ENCODE measurements at regions not wholly inside any gene's neighbourhood (a gene's known extent, or its start where the extent isn't known, plus 50 kb on each side); places are given as distances from the start of the nearest gene placed in this dataset.
"Not testable (repeated sequence)": the region's sequence is repeated elsewhere in the genome, so short reads cannot be mapped to it uniquely, and the experiment has no call there.

DNA sequence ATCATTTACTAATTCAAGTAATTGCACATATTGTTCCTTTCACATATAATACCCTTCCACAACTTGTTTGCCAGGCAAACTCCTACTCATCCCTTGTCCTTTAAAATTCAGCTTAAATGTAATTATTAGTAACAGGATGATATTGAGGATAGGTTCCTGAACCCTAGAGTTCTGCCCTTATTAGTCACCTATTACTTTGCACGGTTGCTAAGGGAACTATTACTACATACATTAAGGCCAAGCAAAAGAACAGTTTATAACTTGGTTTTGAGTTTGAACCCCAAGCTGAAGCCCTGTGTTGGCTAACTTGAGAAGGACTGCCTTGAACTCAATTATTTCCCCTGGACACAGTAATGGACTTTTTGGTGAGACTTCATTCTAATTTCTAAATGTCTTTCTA lies 529.7 kb downstream of the IGSF11 start:
- DNase-seq = no peak

DNA sequence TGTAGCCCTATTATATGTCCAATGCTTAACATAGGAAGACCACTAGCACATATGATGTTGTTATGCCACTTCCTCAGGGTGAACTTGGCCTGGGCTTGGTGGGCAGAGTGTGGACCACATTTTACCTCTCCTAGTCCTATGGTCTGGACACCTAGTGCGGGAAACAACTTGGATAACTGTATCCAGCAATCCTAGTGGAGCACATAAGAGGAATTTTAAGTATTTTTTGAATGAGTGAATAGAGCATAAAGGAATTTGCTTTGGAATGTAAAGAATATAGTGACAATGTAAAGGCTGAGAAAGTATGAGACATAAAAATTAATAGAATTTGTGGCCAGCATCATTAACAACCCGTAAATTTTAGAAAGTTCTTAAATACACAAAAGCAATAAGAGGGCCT lies 528.9 kb downstream of the IGSF11 start:
- no peak for DNase-seq

DNA sequence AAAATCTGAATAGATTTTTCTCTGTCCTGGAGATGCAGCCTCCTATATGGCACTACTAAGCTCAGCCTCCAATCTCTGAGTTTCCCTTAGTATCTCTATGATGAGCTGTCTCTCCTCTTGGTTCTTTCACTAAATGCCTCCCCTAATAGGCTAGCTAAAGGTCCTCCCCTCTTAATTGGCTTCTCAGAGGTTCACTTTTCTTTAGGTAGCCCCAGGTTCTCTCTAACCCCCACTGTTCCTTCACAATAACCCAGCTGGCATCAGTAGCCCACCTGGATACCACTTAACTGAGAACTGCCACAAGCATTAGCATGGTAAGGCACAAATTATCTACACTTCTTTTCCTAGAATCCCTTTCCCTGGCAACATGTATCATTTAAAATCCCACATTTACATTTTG lies 523.2 kb downstream of the IGSF11 start:
- no peak for DNase-seq

DNA sequence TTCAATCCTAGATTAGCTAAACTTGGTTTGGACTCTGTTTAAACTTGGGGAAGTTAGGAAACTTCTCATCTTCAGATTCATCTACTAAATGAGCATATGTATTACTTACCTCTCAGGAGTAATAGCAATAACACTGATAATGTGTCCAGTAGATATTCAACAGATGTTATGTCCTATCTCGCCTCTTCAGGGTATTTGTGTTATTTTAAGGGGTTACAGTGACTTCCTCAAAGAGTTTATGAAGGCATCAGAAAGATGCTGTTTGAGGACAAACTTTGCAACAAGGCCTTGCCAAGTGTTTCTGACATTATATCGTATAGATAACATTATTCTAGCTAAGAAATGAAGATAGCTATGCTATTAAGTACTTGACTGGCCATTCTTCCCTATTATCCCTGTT lies 522.3 kb downstream of the IGSF11 start:
- DNase-seq = no peak

DNA sequence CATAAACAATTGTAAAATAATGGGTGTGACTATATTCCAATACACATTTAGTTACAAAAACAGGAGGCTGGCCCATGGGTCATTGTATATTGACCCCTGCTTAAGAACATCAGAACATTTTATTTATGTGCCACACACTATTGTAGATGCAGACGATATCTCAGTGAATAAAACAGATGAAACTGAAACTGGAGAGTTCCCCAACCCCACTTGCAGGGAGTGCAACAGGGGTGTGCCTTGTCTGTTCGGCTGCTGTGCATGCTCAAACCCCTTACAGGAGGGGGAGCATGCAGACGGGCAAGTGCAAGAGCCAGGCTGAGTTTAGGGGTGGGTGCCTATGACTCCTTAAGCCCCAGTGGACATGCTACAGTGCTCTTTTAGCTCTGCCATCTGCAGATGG lies 509.6 kb downstream of the IGSF11 start:
- no peak for DNase-seq

DNA sequence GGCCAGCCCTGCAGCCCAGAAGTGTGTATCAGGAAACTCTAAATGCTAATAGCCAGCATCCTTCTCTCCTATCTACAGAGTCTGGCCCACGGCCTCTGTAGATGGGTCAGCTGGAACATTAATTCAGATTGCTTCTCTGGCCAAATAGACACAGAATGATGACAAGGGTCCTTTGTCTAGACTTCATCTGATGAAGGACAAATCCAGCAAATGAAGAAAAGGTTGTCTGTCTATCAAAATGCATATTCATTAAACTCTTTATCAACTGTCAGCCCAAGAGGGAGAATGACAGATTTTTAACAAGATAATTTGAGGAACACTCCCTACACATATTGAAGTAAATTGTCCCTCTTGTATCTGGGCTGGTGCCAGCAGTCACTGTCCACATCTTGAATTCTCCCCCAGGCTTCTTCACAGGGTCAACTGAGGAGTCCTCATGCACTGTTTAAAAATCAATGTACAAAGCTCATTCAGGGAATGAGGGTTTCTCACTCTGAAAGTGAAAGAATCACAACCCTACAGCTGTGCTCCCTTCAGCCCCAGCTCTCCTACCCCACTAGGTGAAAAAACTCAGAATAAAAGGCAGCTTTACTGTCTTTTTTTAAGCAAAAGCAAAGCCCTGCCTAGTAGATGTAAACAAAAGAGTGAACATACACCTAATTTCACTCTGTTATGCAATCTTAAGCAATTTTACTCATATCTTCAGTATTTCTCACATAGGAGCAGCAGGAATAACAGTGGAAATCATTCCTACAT lies 507.7 kb downstream of the IGSF11 start:
- DNase-seq = no peak

DNA sequence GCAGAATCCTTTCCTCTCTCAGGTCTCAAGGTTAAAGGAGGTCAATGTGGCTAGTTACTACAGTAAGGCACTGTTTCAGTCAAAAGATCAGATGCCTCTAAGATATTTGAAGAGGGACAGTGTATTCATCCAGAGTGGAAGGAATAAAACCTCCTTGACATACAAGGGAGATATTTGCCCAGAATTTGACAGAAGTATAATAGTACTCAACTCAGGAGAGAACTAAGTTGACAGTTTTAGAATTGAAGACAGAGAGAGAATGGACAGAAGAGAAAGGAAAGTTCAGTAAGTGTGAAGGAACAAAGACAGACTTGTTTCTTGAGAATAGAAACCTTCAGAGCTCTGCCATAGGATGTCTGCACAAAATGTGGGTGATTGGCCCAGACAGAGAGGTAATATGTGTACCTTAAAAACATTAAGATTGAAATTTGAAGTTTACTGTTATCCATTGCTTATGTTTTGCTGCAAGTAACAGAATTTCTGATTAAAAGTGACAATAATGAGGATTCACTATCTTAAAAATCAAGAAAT lies 507.1 kb downstream of the IGSF11 start:
- DNase-seq = no peak

DNA sequence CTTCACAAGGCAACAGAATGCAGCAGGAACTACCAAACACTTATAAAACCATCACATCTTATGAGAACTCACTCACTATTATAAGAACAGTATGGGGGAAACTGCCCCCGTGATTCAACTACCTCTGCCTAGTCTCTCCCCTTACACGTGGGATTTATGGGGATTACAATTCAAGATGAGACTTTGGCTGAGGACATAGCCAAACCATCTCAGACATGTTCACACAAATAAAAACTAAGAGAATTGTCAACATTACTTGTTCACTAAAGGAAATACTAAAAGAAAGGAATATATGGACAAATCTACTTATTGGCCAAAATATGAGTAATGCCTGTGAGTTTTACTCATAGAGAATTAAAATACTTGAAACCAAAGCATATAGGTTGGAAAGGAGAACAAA lies 505.1 kb downstream of the IGSF11 start:
- no peak for DNase-seq

DNA sequence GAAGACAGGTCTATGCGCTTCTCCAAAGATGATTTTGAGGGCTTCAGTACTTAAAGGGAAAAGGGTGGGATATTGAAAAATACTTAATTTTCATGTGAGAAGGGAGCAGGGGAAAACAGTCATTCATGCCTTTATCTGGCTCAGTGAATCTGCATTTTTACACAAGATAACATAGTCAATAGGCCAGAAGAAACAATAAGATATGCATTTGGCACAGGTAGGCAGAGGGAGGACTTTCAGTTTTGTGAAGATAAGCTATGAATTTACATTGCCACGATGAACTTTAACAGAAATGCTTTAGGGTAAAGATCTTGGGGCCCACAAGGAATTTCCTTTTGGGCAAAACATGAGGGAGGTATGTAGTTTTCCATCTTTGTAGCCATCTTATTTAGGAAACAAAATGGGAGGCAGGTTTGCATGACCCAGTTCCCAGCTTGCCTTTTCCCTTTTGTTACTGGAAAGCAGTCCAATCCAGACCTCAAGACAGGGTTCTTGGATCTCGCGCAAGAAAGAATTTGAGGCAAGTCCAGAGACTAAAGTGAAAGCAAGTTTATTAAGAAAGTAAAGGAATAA lies 504.2 kb downstream of the IGSF11 start:
- no peak for DNase-seq

DNA sequence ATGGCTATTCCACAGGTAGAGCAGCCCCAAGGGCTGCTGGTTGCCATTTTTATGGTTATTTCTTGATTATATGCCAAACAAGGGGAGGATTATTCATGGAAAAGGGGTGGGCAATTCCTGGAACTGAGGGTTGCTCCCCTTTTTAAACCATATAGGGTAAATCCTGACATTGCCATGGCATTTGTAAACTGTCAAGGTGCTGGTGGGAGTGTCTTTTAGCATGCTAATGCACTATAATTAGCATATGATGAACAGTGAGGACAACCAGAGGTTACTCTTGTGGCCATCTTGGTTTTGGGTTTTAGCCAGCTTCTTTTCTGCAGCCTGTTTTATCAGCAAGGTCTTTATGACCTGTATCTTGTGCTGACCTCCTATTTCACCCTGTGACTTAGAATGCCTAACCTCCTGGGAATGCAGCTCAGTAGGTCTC lies 503.7 kb downstream of the IGSF11 start:
- not testable (repeated sequence) for DNase-seq

DNA sequence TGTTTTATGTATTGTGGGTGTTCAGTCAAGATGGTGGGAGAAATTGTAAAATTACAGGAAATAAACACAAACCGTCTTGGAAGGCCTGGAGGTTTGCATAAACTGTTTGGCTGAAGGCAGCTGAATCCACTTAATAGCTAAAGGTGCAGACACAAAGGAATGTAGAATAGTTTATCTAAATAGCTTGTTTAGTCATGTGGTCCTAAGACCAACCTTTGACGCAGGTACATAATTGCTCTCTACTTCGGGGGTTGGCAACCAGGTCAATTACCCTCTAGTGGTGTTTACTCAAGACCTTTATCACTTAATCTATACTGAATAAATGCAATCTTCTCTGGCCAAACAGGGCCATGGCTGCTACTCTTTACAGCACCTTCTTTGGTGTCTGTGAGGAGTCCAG lies 502.8 kb downstream of the IGSF11 start:
- DNase-seq = no peak

DNA sequence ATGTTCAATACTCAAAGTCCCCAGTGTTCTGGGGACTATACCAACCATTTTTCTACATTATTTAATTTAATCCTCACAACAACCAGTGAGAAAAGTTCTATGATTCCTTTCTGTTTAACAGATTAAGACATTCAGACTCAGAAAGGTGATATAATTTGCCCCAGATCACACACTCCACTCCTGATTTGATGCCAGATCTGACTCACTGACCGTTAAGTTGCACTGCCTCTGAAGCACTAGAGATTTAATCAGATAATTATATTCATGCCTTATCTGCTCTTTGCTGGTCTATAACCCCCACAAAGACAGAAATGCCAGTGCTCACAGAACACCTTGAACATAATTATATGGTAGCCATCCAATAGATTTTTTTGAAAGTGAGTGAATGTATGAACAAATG lies 501.0 kb downstream of the IGSF11 start:
- DNase-seq = no peak

DNA sequence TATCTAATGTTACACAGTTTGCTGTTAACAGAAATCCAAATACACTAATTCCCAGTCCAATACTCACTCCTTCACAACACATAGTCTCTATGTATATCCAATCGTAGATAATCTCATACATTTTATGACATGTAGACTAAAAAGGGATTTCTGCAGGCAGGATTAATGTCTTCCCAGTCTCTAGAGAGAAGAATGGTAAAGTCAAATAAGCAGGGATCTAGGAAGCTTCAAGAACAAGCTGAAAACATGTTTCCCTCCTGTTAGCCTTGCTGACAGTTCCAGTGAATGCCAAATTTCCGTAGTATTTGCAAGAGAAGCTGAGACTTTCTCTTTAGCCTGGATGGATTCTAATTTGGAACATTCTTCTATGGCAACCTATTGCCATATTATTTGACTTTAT lies 500.1 kb downstream of the IGSF11 start:
- DNase-seq = no peak

DNA sequence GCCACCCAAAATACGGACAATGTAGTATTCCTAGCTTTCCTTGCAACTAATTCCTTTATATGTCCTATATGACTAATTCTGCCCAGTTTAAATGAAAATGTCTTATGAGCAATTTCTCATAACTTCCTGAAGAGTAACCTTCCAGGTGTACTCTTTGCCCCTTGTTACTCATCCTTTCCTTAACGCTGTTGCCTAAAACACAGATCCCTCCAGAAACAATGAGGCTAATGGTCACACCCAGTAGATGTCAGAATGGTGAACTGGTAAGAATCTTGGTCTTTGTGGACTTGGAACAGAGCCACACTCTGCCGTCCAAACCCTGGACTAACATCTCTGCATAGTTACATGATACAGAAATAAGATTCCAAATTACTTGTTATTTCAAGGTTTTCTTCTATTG lies 497.9 kb downstream of the IGSF11 start:
- no peak for DNase-seq

DNA sequence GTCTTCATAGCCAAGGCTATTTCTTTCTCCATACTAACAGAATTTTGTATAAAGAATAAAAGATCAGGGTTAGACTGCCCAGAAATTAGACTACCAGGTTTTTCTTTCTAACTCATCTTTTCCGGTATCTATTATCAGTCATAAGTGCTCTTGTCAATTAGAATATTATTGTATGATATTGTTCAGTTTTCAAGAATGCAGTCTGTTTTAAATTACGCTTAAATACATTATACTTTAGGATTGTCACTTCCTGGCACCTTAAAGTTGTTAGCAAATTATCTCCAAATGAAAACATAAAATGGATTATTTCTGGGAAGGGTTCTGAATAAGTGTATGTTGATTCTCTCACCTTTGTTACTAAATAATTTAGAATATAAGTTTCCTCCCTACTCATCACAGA lies 497.2 kb downstream of the IGSF11 start:
- no peak for DNase-seq

DNA sequence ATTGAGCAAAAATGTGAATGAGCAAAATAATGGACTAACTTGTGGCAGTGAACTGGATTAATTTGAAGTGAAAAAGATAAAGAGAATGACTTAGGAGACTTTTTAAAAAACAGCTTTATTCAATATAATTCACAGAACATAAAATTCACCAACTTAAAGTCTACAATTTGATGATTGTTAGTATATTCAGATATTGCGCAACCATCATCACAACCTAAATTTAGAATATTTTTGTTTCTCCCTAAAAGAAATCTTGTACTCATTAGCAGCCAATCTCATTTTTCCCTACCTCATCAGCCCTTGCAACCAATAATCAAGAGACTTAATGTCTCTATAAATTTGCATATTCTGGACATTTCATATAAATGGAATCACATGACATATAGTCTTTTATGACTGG lies 496.5 kb downstream of the IGSF11 start:
- DNase-seq = no peak

DNA sequence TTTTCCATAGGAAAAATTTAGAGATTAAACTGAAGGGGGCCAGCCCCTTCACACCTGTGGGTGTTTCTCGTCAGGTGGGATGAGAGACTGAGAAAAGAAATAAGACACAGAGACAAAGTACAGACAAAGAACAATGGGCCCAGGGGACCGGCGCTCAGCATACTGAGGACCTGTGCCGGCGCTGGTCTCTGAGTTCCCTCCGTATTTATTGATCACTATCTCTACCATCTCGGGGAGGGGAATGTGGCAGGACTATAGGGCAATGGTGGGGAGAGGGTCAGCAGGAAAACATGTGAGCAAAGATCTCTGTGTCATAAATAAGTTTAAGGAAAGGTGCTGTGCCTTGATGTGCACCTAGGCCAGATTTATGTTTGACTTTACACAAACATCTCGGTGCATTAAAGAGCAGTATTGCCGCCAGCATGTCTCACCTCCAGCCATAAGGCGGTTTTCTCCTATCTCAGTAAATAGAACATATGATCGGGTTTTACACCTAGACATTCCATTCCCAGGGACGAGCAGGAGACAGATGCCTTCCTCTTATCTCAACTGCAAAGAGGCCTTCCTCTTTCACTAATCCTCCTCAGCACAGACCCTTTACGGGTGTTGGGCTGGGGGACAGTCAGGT lies 494.7 kb downstream of the IGSF11 start:
- DNase-seq = not testable (repeated sequence)

DNA sequence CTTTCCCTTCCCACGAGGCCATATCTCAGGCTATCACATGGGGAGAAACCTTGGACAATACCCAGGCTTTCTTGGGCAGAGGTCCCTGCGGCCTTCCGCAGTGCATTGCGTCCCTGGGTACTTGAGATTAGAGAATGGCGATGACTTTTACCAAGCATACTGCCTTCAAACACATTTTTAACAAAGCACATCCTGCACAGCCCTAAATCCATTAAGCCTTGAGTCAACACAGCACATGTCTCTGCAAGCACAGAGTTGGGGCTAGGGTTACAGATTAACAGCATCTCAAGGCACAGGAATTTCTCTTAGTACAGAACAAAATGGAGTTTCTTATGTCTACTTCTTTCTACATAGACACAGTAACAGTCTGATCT lies 494.2 kb downstream of the IGSF11 start:
- DNase-seq = not testable (repeated sequence)

DNA sequence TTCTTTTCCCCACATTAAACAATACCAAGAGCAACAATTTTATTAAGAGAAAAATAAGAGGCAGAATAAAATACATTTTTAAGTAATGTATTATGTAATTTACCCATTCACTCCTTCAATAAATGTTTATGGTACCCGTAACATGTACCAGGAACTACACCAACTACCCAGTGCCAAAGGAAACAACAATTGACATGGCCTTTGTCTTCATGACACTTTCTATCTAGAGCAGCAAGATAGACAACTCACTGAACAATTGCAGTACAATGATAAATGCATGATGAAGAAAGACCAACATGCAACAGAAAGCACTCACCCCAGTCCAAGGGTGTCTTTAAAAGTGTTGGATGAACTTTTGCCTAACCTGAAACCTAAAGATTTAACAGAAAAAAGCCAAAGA lies 493.8 kb downstream of the IGSF11 start:
- DNase-seq = no peak

DNA sequence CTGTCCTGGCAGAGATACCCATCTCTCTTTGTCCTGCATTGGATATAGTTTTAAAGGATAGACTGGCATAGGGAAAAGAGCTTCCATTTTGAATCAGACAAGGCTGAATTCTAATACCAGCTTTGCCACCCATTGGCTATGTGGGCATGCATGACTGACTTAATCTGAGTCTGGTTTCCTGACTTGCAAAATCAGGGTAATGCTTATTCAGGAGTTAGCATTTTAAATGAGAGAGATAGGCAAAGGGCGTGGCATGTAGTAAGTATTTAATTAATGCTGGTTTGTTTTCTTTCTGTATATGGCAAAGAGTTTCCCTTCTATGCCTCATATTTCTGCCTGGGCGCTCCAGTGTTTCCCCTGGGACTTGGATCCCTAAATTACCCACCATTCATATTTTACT lies 492.9 kb downstream of the IGSF11 start:
- DNase-seq = no peak

DNA sequence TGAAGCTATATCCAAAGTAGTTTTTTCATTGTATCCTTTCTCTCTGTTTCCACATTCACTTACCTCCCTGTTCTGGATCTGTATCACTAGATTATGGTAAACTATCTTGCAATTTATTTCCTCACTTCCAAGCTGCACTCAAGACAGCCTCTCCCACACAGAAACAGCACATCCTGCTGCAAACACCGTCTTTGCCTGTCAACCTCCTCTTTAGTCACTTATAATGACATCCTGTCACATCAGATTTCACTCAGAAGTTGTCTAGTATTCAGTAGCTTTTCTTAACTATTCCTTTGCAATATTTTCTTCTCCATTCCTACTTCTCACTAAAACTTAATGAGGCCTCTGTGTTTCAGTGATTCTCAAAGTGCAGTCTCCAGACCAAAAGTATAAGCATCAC lies 490.8 kb downstream of the IGSF11 start:
- DNase-seq = no peak

DNA sequence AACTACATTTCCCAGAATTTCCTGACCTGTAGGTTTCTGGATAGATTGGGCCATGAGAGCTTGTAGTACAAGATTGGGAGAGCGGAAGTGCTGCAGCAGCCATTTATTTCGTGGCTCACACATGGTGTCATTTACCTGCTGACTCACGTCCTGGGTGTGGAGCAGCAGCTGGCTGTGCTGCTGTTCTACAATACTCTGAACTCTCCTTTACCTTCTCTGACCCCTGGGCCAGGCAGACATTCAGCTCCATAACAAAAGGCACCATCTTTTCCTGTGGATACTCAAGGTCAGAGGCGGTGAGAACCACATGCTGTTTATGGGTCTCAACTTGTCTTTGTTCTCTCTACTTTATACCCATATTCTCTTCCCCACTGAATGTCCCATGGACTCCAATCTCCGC lies 490.2 kb downstream of the IGSF11 start:
- no peak for DNase-seq

DNA sequence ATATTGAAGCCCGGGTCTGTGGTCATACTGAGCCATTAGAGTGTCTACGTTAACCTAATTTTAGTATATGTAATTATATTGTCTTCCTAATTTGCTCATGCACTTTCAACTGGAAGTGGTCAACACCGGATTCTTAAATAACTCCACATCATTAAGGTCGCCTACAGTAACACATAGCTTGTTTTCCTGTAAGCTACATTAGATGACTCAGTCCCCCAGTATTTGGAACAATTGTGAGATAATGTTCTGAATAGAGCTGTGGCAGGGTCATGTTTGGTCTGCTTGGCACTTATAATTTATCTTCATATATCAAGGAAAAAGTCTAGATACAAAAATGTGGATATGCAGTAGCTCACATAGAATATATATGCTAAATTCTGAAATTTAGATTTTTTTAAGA lies 486.2 kb downstream of the IGSF11 start:
- no peak for DNase-seq

DNA sequence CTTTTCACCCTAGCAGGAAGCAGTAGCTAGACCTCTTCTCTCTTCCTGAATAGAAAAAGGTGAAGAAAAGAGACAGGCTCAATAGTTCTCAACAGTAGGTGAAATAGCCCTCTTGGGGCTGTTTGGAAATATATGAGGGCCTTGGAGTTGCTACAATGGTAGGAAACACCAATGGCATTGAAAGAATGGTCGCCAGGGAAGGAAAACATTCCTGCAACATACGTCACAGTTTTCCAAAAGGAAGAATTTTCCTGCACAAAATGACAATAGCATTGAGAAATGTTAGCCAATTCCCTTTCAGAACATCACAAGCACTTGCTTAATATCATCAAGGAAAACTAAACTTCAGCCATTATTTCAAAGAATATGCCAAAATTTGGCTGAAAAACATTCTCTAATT lies 484.5 kb downstream of the IGSF11 start:
- no peak for DNase-seq
